Upper lobe of right lung (tissue), 1 donor: ENCODE measurements at regions not wholly inside any gene's neighbourhood (a gene's known extent, or its start where the extent isn't known, plus 50 kb on each side); places are given as distances from the start of the nearest gene placed in this dataset.

Source experiments
- ATAC-seq: fragments of 200-7000 bp; cut with Tn5 transposase; one replicate; pipeline ENCODE4 v1.9.1; 2020; ENCODE audit warnings: mild to moderate bottlenecking, moderate library complexity
- DNase-seq: peaks from one replicate; pipeline ENCODE4 v3.0.0-alpha.2; 2020
- H3K27ac ChIP-seq: fragments of 200-600 bp; one replicate; pipeline ENCODE4 v1.8.0; 2022
- H3K27me3 ChIP-seq: fragments of 200-600 bp; one replicate; pipeline ENCODE4 v1.8.0; 2022; ENCODE audit warnings: mild to moderate bottlenecking
- H3K36me3 ChIP-seq: fragments of 200-600 bp; one replicate; pipeline ENCODE4 v1.8.0; 2022
- H3K4me1 ChIP-seq: fragments of 200-600 bp; one replicate; pipeline ENCODE4 v1.8.0; 2022
- H3K4me3 ChIP-seq: fragments of 200-600 bp; one replicate; pipeline ENCODE4 v1.8.0; 2022; ENCODE audit warnings: mild to moderate bottlenecking
- H3K9me3 ChIP-seq: fragments of 200-600 bp; one replicate; pipeline ENCODE4 v1.8.0; 2022
- CTCF ChIP-seq: fragments of 200-600 bp; IDR thresholded peaks from one replicate; pipeline ENCODE4 v1.8.0; 2022; ENCODE audit warnings: antibody characterized with exemption
- intact Hi-C: fragments of 100-400 bp; cut with DNase I; formaldehyde crosslinking; loops from one replicate; pipeline ENCODE4 v1.11.0; 2022
- donor health status: DM: no; HTN: yes; CAD: no; lungs with severe emphysema.

- H3K4me3 ChIP-seq = no peak overlapping the region
- no peaks in the 10 kb centered on the region for H3K27me3 ChIP-seq
- H3K36me3 ChIP-seq = no peaks in the 10 kb centered on the region
- intact Hi-C loops = no loop called here
- no peak overlapping the region for H3K27ac ChIP-seq
- no peak for DNase-seq
- H3K9me3 ChIP-seq = no peaks in the 10 kb centered on the region
- no peaks in the 10 kb centered on the region for H3K4me1 ChIP-seq
- no peak for ATAC-seq
- TF ChIP-seq CTCF = no peak
Observed at GRCh38 chr2:144082327-144082726, 437.6 kb downstream of the ZEB2 start.

GRCh38 chr2:144081272-144081671 lies 438.6 kb downstream of the ZEB2 start:
- no peak for TF ChIP-seq CTCF
- no peak for DNase-seq
- no peak overlapping the region for H3K27ac ChIP-seq
- H3K9me3 ChIP-seq = no peaks in the 10 kb centered on the region
- ATAC-seq = no peak
- H3K36me3 ChIP-seq = no peaks in the 10 kb centered on the region
- H3K27me3 ChIP-seq = no peaks in the 10 kb centered on the region
- no peaks in the 10 kb centered on the region for H3K4me1 ChIP-seq
- intact Hi-C loops = no loop called here
- H3K4me3 ChIP-seq = no peak overlapping the region

- H3K4me3 ChIP-seq = no peak overlapping the region
- no peak for TF ChIP-seq CTCF
- H3K36me3 ChIP-seq = no peaks in the 10 kb centered on the region
- no peak overlapping the region for H3K27ac ChIP-seq
- no peaks in the 10 kb centered on the region for H3K4me1 ChIP-seq
- no peaks in the 10 kb centered on the region for H3K27me3 ChIP-seq
- DNase-seq (no peak), ATAC-seq (no peak)
- intact Hi-C loops = no loop called here
- no peaks in the 10 kb centered on the region for H3K9me3 ChIP-seq
Observed at GRCh38 chr2:144079803-144080202, 440.1 kb downstream of the ZEB2 start.

- Histone ChIP-seq H3K4me1 (no peaks in the 10 kb centered on the region), H3K36me3 (no peaks in the 10 kb centered on the region), H3K27me3 (no peaks in the 10 kb centered on the region), H3K27ac (no peak overlapping the region), H3K9me3 (no peaks in the 10 kb centered on the region), H3K4me3 (no peak overlapping the region)
- TF ChIP-seq CTCF = no peak
- intact Hi-C loops = no loop called here
- ATAC-seq (no peak), DNase-seq (no peak)
Observed at GRCh38 chr2:144078802-144079724, 440.9 kb downstream of the ZEB2 start.

- Histone ChIP-seq H3K4me1 (no peaks in the 10 kb centered on the region), H3K4me3 (no peak overlapping the region), H3K27me3 (no peaks in the 10 kb centered on the region), H3K9me3 (no peaks in the 10 kb centered on the region), H3K27ac (no peak overlapping the region), H3K36me3 (no peaks in the 10 kb centered on the region)
- intact Hi-C loops = no loop called here
- ATAC-seq = no peak
- no peak for DNase-seq
- no peak for TF ChIP-seq CTCF
Observed at GRCh38 chr2:144078106-144078505, 441.8 kb downstream of the ZEB2 start.
